Left hindlimb (tissue), 1 donor: ENCODE measurements at regions not wholly inside any gene's neighbourhood (a gene's known extent, or its start where the extent isn't known, plus 50 kb on each side); places are given as distances from the start of the nearest gene placed in this dataset.
"Not testable (repeated sequence)": the region's sequence is repeated elsewhere in the genome, so short reads cannot be mapped to it uniquely, and the experiment has no call there.

Experiments
- DNase-seq: peaks from one replicate; pipeline ENCODE4 v3.0.0-alpha.2; 2018

GRCh38 chr12:3421191-3421978 lies 69.6 kb upstream of the PRMT8 start:
- no peak for DNase-seq

GRCh38 chr12:3424796-3425195 lies 66.2 kb upstream of the PRMT8 start:
- not testable (repeated sequence) for DNase-seq

DNA sequence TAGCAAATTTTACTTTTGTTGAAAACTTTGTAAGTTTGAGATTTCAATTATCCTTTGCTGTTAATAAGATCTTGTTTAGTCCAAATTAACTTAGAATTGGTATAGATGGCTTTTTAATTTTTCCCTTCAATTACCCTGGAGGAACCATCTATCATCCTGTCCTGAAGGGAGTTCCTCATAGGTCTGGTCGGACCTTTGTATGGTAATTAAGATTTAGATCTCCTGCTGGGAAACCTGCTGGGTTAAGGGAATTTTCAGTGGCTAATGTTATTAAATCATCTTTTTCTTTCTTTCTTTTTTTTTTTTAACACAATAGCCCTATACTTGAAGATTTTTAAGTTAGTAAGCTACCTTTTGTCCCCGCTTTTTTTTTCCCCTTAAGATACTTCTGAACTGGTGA lies 63.0 kb upstream of the PRMT8 start:
- DNase-seq = no peak

DNA sequence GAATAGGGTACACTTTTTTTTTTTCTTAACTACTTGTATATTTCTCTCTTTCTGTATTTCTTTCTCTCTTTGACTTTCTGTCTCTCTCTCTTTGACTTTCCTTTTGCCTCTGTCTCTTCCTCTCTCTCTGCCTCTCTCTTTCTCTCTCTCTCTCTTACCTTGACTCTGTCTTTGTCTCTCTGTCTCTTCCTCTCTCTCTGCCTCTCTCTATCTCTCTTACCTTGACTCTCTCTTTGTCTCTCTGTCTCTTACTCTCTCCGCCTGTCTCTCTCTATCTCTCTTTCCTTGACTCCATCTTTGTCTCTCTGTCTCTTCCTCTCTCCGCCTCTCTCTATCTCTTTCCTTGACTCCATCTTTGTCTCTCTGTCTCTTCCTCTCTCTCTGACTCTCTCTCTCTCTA lies 62.4 kb upstream of the PRMT8 start:
- no peak for DNase-seq

- not testable (repeated sequence) for DNase-seq
Measured at GRCh38 chr12:3429523-3429922, 61.5 kb upstream of the PRMT8 start.

GRCh38 chr12:3431686-3432085 lies 59.3 kb upstream of the PRMT8 start:
- no peak for DNase-seq

- DNase-seq = no peak
Measured at GRCh38 chr12:3432176-3432742, 58.7 kb upstream of the PRMT8 start.

DNA sequence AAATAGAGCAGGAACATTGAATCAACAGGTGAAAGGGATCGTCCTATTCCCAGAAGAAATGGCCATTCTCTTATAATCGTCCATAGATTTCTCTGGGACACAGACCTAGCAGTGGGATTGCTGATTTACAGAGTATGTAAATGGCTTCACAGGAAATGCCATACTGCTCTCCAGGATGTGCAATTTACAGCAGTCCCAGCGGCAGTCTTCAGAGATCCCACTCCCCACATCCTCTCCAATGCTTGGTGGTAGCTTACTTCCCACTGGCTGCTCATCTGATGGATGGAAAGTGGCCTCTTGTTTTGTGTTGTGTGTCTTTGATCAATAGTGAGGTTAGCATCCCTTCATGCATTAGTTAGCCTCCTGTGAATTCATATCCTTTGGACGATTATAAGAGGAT lies 58.1 kb upstream of the PRMT8 start:
- DNase-seq = no peak

DNA sequence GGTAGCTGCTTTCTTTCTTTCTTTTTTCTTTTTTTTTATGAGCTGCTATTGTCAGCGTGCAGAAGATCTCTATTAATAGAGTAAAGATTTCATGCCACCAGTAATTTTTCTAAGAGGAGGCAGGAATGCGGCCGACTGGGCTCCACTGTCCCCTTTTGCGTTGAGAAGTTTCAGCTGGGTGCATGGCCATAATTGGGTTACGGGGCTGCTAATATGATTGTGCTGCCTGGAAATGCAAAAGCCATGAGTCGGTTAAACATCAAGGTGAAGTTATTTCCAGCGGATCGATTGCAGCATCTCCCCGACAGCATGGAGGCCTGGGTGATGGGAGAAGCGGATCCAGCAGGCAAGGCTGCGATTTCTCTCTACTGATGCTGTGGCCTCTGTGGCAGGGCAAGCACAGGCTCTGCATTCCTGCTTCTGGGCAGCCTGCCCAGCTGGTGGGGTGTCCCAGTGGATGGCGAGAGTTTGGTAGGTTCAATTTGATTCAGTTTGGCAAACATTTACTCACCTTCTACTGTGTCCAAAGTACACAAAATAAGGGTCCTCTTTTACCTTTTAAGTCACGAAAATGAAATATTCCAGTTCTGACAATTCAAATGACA lies 54.4 kb upstream of the PRMT8 start:
- DNase-seq = no peak

- no peak for DNase-seq
Measured at GRCh38 chr12:3437986-3438385, 53.0 kb upstream of the PRMT8 start.

DNA sequence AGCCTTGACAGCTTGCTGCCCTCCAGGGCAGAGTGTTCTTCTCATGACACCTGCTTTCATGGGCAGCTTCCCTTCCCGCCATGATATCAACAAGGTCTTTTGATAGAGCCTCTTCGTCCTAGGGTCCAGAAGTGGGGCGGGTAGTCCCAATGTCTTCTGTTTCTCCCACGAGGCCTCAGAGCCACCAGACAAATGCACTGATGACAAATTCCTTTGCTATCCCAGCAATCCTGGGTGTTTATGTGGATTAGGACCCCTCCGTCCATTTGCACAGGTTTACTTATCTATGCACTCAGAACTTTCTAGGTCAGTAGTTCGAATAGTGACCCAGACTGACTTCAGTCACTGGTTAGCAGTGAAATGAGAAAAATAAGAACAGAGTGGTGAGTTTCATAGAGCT lies 52.6 kb upstream of the PRMT8 start:
- DNase-seq = no peak
